Smooth muscle cell (in vitro differentiated cells): ENCODE measurements at regions not wholly inside any gene's neighbourhood (a gene's known extent, or its start where the extent isn't known, plus 50 kb on each side); places are given as distances from the start of the nearest gene placed in this dataset.
A peak's percentile ranks its signal among the peaks of the same experiment; 100 is the strongest.

Source experiments
- DNase-seq: peaks from one replicate; lab custom pipeline; 2025; ENCODE audit not compliant: unreplicated experiment; lab: John Stamatoyannopoulos, UW
- H2AFZ ChIP-seq: fragments of 200-600 bp; sonication (generic); 2 replicates; pipeline ENCODE4 v1.6.0; 2016; ENCODE audit warnings: antibody characterized with exemption, low read depth, mild to moderate bottlenecking
- H3F3A ChIP-seq: fragments of 200-600 bp; sonication (generic); 2 replicates; pipeline ENCODE4 v1.6.0; 2017; ENCODE audit warnings: antibody characterized with exemption, low read depth
- H3K27ac ChIP-seq: fragments of 200-600 bp; sonication (generic); 2 replicates; pipeline ENCODE4 v1.5.1; 2016; ENCODE audit warnings: low read depth, mild to moderate bottlenecking
- H3K27me3 ChIP-seq: fragments of 200-600 bp; sonication (generic); 2 replicates; pipeline ENCODE4 v1.6.1; 2016; ENCODE audit warnings: low read depth, mild to moderate bottlenecking
- H3K36me3 ChIP-seq: fragments of 200-600 bp; sonication (generic); 2 replicates; pipeline ENCODE4 v1.5.1; 2016; ENCODE audit warnings: low read depth
- H3K4me1 ChIP-seq: fragments of 200-600 bp; sonication (generic); 2 replicates; pipeline ENCODE4 v1.5.1; 2016; ENCODE audit warnings: low read depth
- H3K4me2 ChIP-seq: fragments of 200-600 bp; sonication (generic); 2 replicates; pipeline ENCODE4 v1.6.0; 2016; ENCODE audit warnings: mild to moderate bottlenecking
- H3K4me3 ChIP-seq: fragments of 200-600 bp; sonication (generic); 2 replicates; pipeline ENCODE4 v1.5.1; 2016; ENCODE audit warnings: mild to moderate bottlenecking
- H3K79me2 ChIP-seq: fragments of 200-600 bp; sonication (generic); 2 replicates; pipeline ENCODE4 v1.6.0; 2016; ENCODE audit warnings: low read depth, mild to moderate bottlenecking
- H3K9ac ChIP-seq: fragments of 200-600 bp; sonication (generic); 2 replicates; pipeline ENCODE4 v1.6.0; 2016; ENCODE audit warnings: low read depth
- H3K9me3 ChIP-seq: fragments of 200-600 bp; sonication (generic); replicated peaks from 2 replicates; pipeline ENCODE4 v1.5.1; 2016; ENCODE audit warnings: low read depth
- H4K20me1 ChIP-seq: fragments of 200-600 bp; sonication (generic); 2 replicates; pipeline ENCODE4 v1.6.0; 2016; ENCODE audit warnings: low read depth
- WGBS: methylation state at CpG from one replicate; pipeline ENCODE4 v1.1.7; 2016; ENCODE audit warnings: low lambda C conversion rate; 5-methylcytosine and 5-hydroxymethylcytosine counted together
- TF ChIP-seq, protein P1 (sequence below): fragments of 200-600 bp; sonication (generic); IDR thresholded peaks from 2 replicates; pipeline ENCODE4 v1.5.1; 2017; ENCODE audit warnings: borderline replicate concordance, mild to moderate bottlenecking, antibody characterized with exemption; ENCODE audit not compliant: insufficient read depth, poor library complexity, severe bottlenecking

- H3K79me2 ChIP-seq = no peaks in the 10 kb centered on the region
Observed at GRCh38 chr12:28899951-28900350, 249.1 kb upstream of the FAR2 start.

GRCh38 chr12:28905220-28905955, 243.7 kb upstream of the FAR2 start:
- no peaks in the 10 kb centered on the region for H4K20me1 ChIP-seq
- no peaks in the 10 kb centered on the region for H3K9me3 ChIP-seq
- no peaks in the 10 kb centered on the region for H3K79me2 ChIP-seq
- no peaks in the 10 kb centered on the region for H3F3A ChIP-seq
- TF ChIP-seq, protein P1, sequence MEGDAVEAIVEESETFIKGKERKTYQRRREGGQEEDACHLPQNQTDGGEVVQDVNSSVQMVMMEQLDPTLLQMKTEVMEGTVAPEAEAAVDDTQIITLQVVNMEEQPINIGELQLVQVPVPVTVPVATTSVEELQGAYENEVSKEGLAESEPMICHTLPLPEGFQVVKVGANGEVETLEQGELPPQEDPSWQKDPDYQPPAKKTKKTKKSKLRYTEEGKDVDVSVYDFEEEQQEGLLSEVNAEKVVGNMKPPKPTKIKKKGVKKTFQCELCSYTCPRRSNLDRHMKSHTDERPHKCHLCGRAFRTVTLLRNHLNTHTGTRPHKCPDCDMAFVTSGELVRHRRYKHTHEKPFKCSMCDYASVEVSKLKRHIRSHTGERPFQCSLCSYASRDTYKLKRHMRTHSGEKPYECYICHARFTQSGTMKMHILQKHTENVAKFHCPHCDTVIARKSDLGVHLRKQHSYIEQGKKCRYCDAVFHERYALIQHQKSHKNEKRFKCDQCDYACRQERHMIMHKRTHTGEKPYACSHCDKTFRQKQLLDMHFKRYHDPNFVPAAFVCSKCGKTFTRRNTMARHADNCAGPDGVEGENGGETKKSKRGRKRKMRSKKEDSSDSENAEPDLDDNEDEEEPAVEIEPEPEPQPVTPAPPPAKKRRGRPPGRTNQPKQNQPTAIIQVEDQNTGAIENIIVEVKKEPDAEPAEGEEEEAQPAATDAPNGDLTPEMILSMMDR = no peak
- H3K27me3 ChIP-seq = no peaks in the 10 kb centered on the region
- H3K9ac ChIP-seq = no peak overlapping the region
- no peak for DNase-seq
- no peak overlapping the region for H2AFZ ChIP-seq
- no peak overlapping the region for H3K4me2 ChIP-seq
- H3K36me3 ChIP-seq = no peaks in the 10 kb centered on the region
- no peak overlapping the region for H3K4me3 ChIP-seq
- no peak overlapping the region for H3K27ac ChIP-seq
- H3K4me1 ChIP-seq = no peaks in the 10 kb centered on the region
- WGBS = 90% methylated on average over 1 of the region's 1 CpG

More at GRCh38 chr12:28899951-28900350, 249.1 kb upstream of the FAR2 start:
- Histone ChIP-seq H3K36me3 (no peaks in the 10 kb centered on the region), H3K4me2 (no peak overlapping the region), H3K4me3 (no peak overlapping the region), H2AFZ (no peak overlapping the region), H3F3A (no peaks in the 10 kb centered on the region), H4K20me1 (no peaks in the 10 kb centered on the region), H3K27me3 (no peaks in the 10 kb centered on the region), H3K9me3 (no peaks in the 10 kb centered on the region), H3K9ac (no peak overlapping the region), H3K4me1 (no peaks in the 10 kb centered on the region), H3K27ac (peak overlapping the region; percentile 80)
- TF ChIP-seq, protein P1 = no peak
- no peak for DNase-seq
- 70% methylated on average over 1 of the region's 1 CpG for WGBS

DNA sequence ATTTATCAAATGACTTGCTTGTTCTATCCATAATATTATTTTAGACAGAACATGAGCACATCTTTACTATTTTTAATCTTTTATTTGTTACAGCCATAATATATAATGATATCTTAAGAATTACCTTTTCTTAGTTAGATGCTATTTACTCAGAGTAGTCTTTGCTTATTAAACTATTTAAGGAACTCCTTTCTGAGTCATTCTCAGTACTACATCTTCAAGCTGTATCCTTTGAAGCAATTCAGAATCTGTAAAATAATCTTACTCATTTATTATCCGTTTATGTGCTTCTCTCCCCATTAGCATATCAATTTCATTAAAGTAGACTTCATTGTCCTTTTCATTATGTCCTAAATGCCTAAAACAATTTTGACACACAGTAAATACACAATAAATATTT, 240.4 kb upstream of the FAR2 start:
- no peak overlapping the region for H2AFZ ChIP-seq
- H3K36me3 ChIP-seq = no peaks in the 10 kb centered on the region
- 67% methylated on average over 1 of the region's 1 CpG for WGBS
- H3K4me3 ChIP-seq = no peak overlapping the region
- H4K20me1 ChIP-seq = no peaks in the 10 kb centered on the region
- TF ChIP-seq, protein P1 = no peak
- DNase-seq = no peak
- no peaks in the 10 kb centered on the region for H3F3A ChIP-seq
- no peak overlapping the region for H3K9ac ChIP-seq
- no peaks in the 10 kb centered on the region for H3K4me1 ChIP-seq
- H3K4me2 ChIP-seq = no peak overlapping the region
- no peaks in the 10 kb centered on the region for H3K9me3 ChIP-seq
- H3K27me3 ChIP-seq = no peaks in the 10 kb centered on the region
- H3K27ac ChIP-seq = no peak overlapping the region
- H3K79me2 ChIP-seq = no peaks in the 10 kb centered on the region

- H3K36me3 ChIP-seq = no peaks in the 10 kb centered on the region
- no peaks in the 10 kb centered on the region for H3K79me2 ChIP-seq
- H3K9ac ChIP-seq = no peak overlapping the region
- H3K4me3 ChIP-seq = no peak overlapping the region
- no peak overlapping the region for H3K27ac ChIP-seq
- H3K4me2 ChIP-seq = no peak overlapping the region
- H2AFZ ChIP-seq = no peak overlapping the region
- no peaks in the 10 kb centered on the region for H3F3A ChIP-seq
- no peaks in the 10 kb centered on the region for H3K27me3 ChIP-seq
- 92% methylated on average over 1 of the region's 1 CpG for WGBS
- TF ChIP-seq, protein P1 = no peak
- no peak for DNase-seq
- H3K9me3 ChIP-seq = peaks cover 1% of the 10 kb centered on the region
- no peaks in the 10 kb centered on the region for H4K20me1 ChIP-seq
- H3K4me1 ChIP-seq = no peaks in the 10 kb centered on the region
Observed at GRCh38 chr12:28909291-28909690, 239.8 kb upstream of the FAR2 start.
